Effector memory CD8-positive, alpha-beta T cell (primary cell): ENCODE measurements at regions not wholly inside any gene's neighbourhood (a gene's known extent, or its start where the extent isn't known, plus 50 kb on each side); places are given as distances from the start of the nearest gene placed in this dataset.
A peak's percentile ranks its signal among the peaks of the same experiment; 100 is the strongest.

Source experiments
- ATAC-seq: fragments of 150-1000 bp; cut with Tn5 transposase; replicated peaks from 2 replicates; pipeline ENCODE4 v1.10.0; 2021; ENCODE audit warnings: mild to moderate bottlenecking, moderate library complexity
- DNase-seq, 3 experiments: peaks; one replicate each; pipeline ENCODE4 v3.0.0; 2021
- H3K27ac Mint-ChIP-seq, 2 donors: one replicate each; pipeline ENCODE4 v1.8.0; 2022; ENCODE audit warnings: mild to moderate bottlenecking in 2 of 2, mixed read lengths in 2 of 2, moderate library complexity in 2 of 2
- H3K27me3 Mint-ChIP-seq, 2 donors: one replicate each; pipeline ENCODE4 v1.8.0; 2022; ENCODE audit warnings: mixed read lengths in 2 of 2
- H3K36me3 Mint-ChIP-seq: one replicate; pipeline ENCODE4 v1.8.0; 2022; ENCODE audit warnings: mild to moderate bottlenecking, moderate library complexity, mixed read lengths; ENCODE audit not compliant: insufficient read depth
- H3K4me1 Mint-ChIP-seq, 2 donors: one replicate each; pipeline ENCODE4 v1.8.0; 2022; ENCODE audit warnings: low read depth in 2 of 2, mixed read lengths in 2 of 2
- H3K4me3 Mint-ChIP-seq, 2 donors: one replicate each; pipeline ENCODE4 v1.8.0; 2022; ENCODE audit warnings: mild to moderate bottlenecking in 2 of 2, mixed read lengths in 2 of 2, moderate library complexity in 2 of 2
- H3K9me3 Mint-ChIP-seq, 2 donors: one replicate each; pipeline ENCODE4 v1.8.0; 2022; ENCODE audit warnings: mixed read lengths in 2 of 2

GRCh38 chr2:12107321-12107720 is 360.9 kb downstream of the LPIN1 start:
- H3K27me3 Mint-ChIP-seq, result peaks cover 0 to 6% of the 10 kb centered on the region in 2 donors
- no peaks in the 10 kb centered on the region for H3K36me3 Mint-ChIP-seq
- H3K27ac Mint-ChIP-seq, result no peak overlapping the region
- H3K4me1 Mint-ChIP-seq, result peaks cover 8 to 16% of the 10 kb centered on the region in 2 donors
- no peak for ATAC-seq
- H3K4me3 Mint-ChIP-seq, result no peak overlapping the region
- no peaks in the 10 kb centered on the region for H3K9me3 Mint-ChIP-seq
- DNase-seq, result no peak

GRCh38 chr2:12107939-12108338 is 361.5 kb downstream of the LPIN1 start:
- no peaks in the 10 kb centered on the region for H3K36me3 Mint-ChIP-seq
- peaks cover 0 to 6% of the 10 kb centered on the region in 2 donors for H3K27me3 Mint-ChIP-seq
- H3K9me3 Mint-ChIP-seq, result no peaks in the 10 kb centered on the region
- DNase-seq (no peak), ATAC-seq (no peak)
- no peak overlapping the region for H3K27ac Mint-ChIP-seq
- H3K4me3 Mint-ChIP-seq, result no peak overlapping the region
- H3K4me1 Mint-ChIP-seq, result peaks cover 8 to 16% of the 10 kb centered on the region in 2 donors

- Mint-ChIP-seq H3K27ac (no peak overlapping the region), H3K9me3 (no peaks in the 10 kb centered on the region), H3K4me3 (no peak overlapping the region), H3K4me1 (peaks cover 9 to 16% of the 10 kb centered on the region in 2 donors), H3K27me3 (peaks cover 0 to 6% of the 10 kb centered on the region in 2 donors), H3K36me3 (no peaks in the 10 kb centered on the region)
- ATAC-seq (no peak), DNase-seq (no peak)
These were observed 363.1 kb downstream of the LPIN1 start for GRCh38 chr2:12109363-12110017.

GRCh38 chr2:12110074-12110473 is 363.6 kb downstream of the LPIN1 start:
- Mint-ChIP-seq H3K9me3 (no peaks in the 10 kb centered on the region), H3K27ac (peak overlapping the region in 1 of 2 donors; percentile 51)
- no peak for DNase-seq

DNA sequence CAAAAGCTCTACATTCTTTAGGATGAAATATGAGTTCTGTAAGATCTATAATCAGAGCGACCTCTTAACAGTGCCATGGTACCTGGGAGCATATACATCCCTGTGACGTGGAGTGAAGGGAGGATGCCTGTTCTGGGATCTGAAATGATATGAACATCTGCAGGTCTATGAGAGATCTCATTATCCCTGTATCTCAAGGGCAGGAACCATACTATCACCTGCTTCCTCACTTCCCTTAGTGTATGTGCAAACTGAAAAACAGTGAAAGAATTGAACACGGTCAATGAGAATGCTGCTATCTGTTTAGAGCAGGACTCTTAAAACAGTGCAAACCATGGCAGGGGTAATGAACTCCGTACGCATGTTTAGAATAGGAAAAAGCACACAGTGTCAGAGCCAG is 364.0 kb downstream of the LPIN1 start:
- ATAC-seq (no peak), DNase-seq (no peak)
- H3K27ac Mint-ChIP-seq, result peak overlapping the region in 1 of 2 donors; percentile 51
- no peaks in the 10 kb centered on the region for H3K9me3 Mint-ChIP-seq
- no peaks in the 10 kb centered on the region for H3K36me3 Mint-ChIP-seq
- no peak overlapping the region for H3K4me3 Mint-ChIP-seq
- peaks cover 0 to 6% of the 10 kb centered on the region in 2 donors for H3K27me3 Mint-ChIP-seq
- peaks cover 9 to 16% of the 10 kb centered on the region in 2 donors for H3K4me1 Mint-ChIP-seq

More at GRCh38 chr2:12110074-12110473, 363.6 kb downstream of the LPIN1 start:
- ATAC-seq, result peak; percentile 40
- Mint-ChIP-seq H3K36me3 (no peaks in the 10 kb centered on the region), H3K4me3 (no peak overlapping the region), H3K4me1 (peaks cover 9 to 16% of the 10 kb centered on the region in 2 donors), H3K27me3 (peaks cover 0 to 6% of the 10 kb centered on the region in 2 donors)

DNA sequence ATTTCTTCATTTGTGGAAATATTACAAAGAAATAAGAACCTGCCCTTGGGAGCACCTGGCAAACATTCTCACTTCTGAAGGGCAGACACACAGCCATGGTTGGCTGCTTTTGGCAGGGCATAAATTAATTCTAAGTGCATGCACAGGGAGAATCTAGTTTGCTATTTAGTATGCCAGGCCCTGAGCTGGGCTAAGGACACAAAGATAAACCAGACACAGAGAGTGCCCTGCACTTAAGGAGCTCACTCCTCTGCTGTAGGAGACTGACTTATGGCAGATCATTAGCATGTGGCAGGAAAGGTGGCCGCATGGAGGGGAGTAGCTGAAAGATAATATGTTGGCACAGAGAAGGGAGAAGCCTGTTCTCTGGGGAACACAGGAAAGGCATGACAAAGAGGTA is 367.0 kb downstream of the LPIN1 start:
- H3K27me3 Mint-ChIP-seq, result no peaks in the 10 kb centered on the region
- DNase-seq (no peak), ATAC-seq (no peak)
- H3K36me3 Mint-ChIP-seq, result no peaks in the 10 kb centered on the region
- H3K4me3 Mint-ChIP-seq, result no peak overlapping the region
- H3K27ac Mint-ChIP-seq, result no peak overlapping the region
- H3K4me1 Mint-ChIP-seq, result peaks cover 9 to 16% of the 10 kb centered on the region in 2 donors
- H3K9me3 Mint-ChIP-seq, result no peaks in the 10 kb centered on the region

DNA sequence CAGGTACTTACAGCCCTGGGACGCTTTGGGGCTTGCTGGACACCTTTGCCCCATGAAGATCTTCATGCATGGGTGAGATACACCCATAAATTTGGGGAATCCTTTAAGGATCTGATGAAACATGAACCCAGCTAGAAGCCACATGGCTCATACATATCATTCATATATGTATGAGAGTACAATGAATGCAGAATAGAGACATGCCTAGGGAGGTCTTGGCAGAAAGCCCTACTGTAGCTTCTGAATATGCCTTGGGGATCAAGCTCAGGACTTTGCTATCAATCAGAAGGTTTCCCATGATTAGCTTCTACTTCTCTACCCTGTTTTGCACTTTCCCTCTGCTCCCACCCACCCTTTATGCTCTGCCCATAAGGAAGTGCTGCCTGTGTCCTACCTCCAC is 368.4 kb downstream of the LPIN1 start:
- Mint-ChIP-seq H3K27me3 (no peaks in the 10 kb centered on the region), H3K4me3 (no peak overlapping the region), H3K4me1 (peaks cover 9 to 12% of the 10 kb centered on the region in 2 donors), H3K9me3 (no peaks in the 10 kb centered on the region), H3K27ac (peak overlapping the region in 1 of 2 donors; percentile 33), H3K36me3 (no peaks in the 10 kb centered on the region)
- DNase-seq, result no peak
- no peak for ATAC-seq

DNA sequence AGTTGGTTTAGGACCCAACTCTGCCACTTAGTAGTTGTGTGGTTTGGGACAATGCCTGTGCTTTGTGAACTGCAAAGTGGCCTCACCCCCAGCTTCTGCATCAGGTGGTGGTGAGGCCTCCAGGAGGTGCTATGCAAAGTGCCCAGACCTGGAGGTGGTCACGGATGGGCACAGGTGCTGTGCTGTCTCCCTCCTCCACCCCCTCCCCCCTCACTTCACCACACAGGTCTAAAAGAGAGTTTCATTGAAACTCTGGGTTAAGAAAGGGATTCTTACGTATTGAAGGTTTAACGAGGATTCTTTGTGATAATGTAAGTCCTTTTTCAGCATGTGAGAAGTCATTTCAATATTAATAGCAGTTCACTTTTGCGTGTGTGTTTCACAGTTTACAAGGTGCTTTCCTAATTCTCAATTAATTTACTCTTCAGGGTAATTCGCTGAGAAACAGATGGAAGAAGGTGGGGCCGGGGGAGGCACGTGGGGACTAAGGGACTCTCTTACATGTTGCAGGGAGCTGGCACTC is 369.9 kb downstream of the LPIN1 start:
- ATAC-seq (no peak), DNase-seq (no peak)
- Mint-ChIP-seq H3K27ac (no peak overlapping the region), H3K27me3 (no peaks in the 10 kb centered on the region), H3K4me1 (peaks cover 0 to 1% of the 10 kb centered on the region in 2 donors), H3K36me3 (no peaks in the 10 kb centered on the region), H3K9me3 (no peaks in the 10 kb centered on the region), H3K4me3 (no peak overlapping the region)

DNA sequence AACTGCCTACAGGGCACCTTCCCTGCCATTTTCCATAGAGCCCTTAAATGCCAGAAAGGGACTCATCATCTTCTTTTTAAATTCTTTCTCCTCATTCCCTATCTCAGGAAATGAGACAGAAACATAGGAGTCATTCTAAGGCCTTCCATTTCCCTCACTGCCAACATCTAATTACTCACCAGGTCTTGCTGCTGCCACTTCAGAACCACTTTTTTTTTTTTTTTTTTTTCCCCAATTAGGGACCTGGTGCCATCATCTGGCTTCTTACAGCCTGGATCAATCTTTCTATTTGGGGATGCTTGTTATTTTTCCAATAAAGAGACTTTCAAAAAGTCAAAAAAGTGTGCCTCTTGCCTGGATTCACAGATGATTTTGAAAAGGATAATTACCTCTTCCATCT is 373.4 kb downstream of the LPIN1 start:
- Mint-ChIP-seq H3K4me1 (no peaks in the 10 kb centered on the region), H3K9me3 (no peaks in the 10 kb centered on the region), H3K4me3 (no peak overlapping the region), H3K27me3 (no peaks in the 10 kb centered on the region), H3K27ac (no peak overlapping the region), H3K36me3 (no peaks in the 10 kb centered on the region)
- no peak for DNase-seq
- no peak for ATAC-seq

DNA sequence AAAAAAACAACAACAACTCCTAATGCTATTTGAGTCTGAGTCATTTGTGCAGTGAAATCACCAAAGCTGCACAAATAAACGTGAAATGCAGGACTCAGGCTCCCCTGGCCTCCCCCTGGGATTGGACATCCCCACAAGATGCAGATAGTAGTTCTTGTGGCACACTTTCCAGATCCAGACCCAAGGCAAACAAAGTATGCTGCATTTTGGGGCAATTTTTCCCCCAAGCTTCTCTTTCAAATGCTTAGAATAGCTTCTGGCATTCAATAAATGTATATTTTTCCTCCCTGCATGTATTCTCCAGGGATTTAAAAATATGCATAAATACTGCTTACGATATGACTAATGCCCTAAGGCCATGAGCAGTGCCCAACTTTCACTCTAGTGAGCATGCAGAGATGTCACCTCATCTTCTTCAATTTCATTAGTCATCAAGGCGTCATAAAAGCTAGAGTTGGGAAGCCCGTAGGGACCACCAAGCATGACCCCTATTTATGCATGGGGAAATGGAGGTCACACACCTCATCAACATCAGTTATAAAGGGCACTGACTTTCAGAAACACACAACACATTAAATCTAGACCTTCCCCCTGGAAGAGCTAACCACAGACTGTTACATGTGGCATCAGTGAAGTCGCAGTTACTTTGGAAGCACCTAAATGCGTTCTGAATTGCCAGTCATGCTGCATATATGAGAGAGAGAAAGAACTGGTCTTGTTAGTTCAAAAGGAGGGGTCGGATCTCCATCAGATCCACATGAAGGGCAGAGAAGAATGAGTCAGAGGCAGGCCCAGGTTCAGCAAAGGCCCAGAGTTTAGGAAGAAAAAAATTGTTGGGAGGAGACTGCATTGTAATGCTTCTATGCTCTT is 374.1 kb downstream of the LPIN1 start:
- no peaks in the 10 kb centered on the region for H3K27me3 Mint-ChIP-seq
- ATAC-seq (no peak), DNase-seq (no peak)
- H3K9me3 Mint-ChIP-seq, result no peaks in the 10 kb centered on the region
- H3K4me1 Mint-ChIP-seq, result no peaks in the 10 kb centered on the region
- H3K4me3 Mint-ChIP-seq, result no peak overlapping the region
- H3K36me3 Mint-ChIP-seq, result no peaks in the 10 kb centered on the region
- no peak overlapping the region for H3K27ac Mint-ChIP-seq

GRCh38 chr2:12124790-12125189 is 378.4 kb downstream of the LPIN1 start:
- ATAC-seq, result no peak
- no peak for DNase-seq
- Mint-ChIP-seq H3K4me1 (peaks cover 0 to 10% of the 10 kb centered on the region in 2 donors), H3K27me3 (no peaks in the 10 kb centered on the region), H3K9me3 (no peaks in the 10 kb centered on the region), H3K27ac (no peak overlapping the region), H3K36me3 (no peaks in the 10 kb centered on the region), H3K4me3 (no peak overlapping the region)

DNA sequence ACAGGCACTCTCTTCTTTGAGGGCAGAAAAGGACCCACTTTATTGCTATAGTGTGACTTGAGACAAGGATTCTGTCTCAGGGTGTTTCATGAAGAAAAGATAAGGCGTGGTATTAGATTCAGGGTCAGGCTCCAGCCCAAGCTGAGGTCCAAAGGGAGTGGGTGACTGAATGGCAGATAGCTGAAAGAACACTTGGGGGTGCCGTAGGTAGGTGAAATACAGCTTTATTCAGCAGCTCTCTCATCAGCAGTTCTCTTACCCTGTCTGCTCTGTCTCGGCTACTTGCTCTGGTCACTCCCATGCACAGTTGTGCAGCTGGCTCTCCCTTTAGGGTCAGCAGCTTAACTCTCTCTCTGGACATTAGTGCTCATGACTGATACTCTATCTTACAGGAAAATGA is 379.9 kb downstream of the LPIN1 start:
- no peak for DNase-seq
- Mint-ChIP-seq H3K36me3 (no peaks in the 10 kb centered on the region), H3K27me3 (no peaks in the 10 kb centered on the region), H3K4me3 (no peak overlapping the region), H3K4me1 (peaks cover 0 to 10% of the 10 kb centered on the region in 2 donors), H3K27ac (peak overlapping the region in 1 of 2 donors; percentile 82), H3K9me3 (no peaks in the 10 kb centered on the region)
- ATAC-seq, result no peak

- peak; percentile 84 for ATAC-seq
- H3K27me3 Mint-ChIP-seq, result no peaks in the 10 kb centered on the region
- H3K4me3 Mint-ChIP-seq, result peak overlapping the region; percentile 9 to 72
- H3K36me3 Mint-ChIP-seq, result no peaks in the 10 kb centered on the region
- H3K27ac Mint-ChIP-seq, result peak overlapping the region; percentile 39 to 82
- DNase-seq, result no peak
- H3K9me3 Mint-ChIP-seq, result no peaks in the 10 kb centered on the region
- peaks cover 0 to 10% of the 10 kb centered on the region in 2 donors for H3K4me1 Mint-ChIP-seq
These were observed 381.2 kb downstream of the LPIN1 start for GRCh38 chr2:12127638-12128037.

GRCh38 chr2:12131975-12132374 is 385.5 kb downstream of the LPIN1 start:
- no peak for ATAC-seq
- no peak for DNase-seq
- Mint-ChIP-seq H3K36me3 (no peaks in the 10 kb centered on the region), H3K4me3 (no peak overlapping the region), H3K9me3 (no peaks in the 10 kb centered on the region), H3K4me1 (peaks cover 0 to 4% of the 10 kb centered on the region in 2 donors), H3K27ac (no peak overlapping the region), H3K27me3 (no peaks in the 10 kb centered on the region)
